ENCODE measurements at regions not wholly inside any gene's neighbourhood (a gene's known extent, or its start where the extent isn't known, plus 50 kb on each side); places are given as distances from the start of the nearest gene placed in this dataset.

DNA sequence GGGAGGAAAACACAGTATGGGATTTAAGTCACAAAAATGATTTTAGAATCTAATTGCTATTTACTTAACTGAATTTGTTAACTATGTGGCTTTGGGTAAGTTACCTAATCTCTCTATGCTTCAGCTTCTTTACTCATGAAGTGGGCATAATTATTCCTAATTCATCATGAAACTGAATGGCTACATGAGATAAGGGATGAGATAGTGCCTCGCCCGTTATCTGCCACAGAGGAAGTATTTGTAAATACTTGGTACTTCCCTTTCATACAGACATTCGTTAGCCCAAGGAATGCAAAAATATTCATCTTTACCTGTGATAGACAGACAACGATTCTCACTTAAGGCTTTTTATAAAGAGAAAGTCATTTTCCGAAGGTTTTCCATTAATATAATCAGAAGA is 221.2 kb upstream of the BLID start:
- Mint-ChIP-seq H3K27ac (no peak overlapping the region), H3K4me1 (no peaks in the 10 kb centered on the region), H3K27me3 (no peaks in the 10 kb centered on the region), H3K36me3 (no peaks in the 10 kb centered on the region), H3K4me3 (no peak overlapping the region), H3K9me3 (ENCODE audit: low read depth) (no peaks in the 10 kb centered on the region)
- ATAC-seq (no peak), DNase-seq (no peak)
- CTCF ChIA-PET = no interaction called here

GRCh38 chr11:122336706-122337105 is 220.7 kb upstream of the BLID start:
- ATAC-seq = no peak
- DNase-seq = no peak
- no peak overlapping the region for H3K4me3 Mint-ChIP-seq
- CTCF ChIA-PET = no interaction called here
- no peaks in the 10 kb centered on the region for H3K27me3 Mint-ChIP-seq
- no peaks in the 10 kb centered on the region for H3K4me1 Mint-ChIP-seq
- H3K36me3 Mint-ChIP-seq = no peaks in the 10 kb centered on the region
- H3K27ac Mint-ChIP-seq = no peak overlapping the region
- H3K9me3 Mint-ChIP-seq (ENCODE audit: low read depth) = no peaks in the 10 kb centered on the region

DNA sequence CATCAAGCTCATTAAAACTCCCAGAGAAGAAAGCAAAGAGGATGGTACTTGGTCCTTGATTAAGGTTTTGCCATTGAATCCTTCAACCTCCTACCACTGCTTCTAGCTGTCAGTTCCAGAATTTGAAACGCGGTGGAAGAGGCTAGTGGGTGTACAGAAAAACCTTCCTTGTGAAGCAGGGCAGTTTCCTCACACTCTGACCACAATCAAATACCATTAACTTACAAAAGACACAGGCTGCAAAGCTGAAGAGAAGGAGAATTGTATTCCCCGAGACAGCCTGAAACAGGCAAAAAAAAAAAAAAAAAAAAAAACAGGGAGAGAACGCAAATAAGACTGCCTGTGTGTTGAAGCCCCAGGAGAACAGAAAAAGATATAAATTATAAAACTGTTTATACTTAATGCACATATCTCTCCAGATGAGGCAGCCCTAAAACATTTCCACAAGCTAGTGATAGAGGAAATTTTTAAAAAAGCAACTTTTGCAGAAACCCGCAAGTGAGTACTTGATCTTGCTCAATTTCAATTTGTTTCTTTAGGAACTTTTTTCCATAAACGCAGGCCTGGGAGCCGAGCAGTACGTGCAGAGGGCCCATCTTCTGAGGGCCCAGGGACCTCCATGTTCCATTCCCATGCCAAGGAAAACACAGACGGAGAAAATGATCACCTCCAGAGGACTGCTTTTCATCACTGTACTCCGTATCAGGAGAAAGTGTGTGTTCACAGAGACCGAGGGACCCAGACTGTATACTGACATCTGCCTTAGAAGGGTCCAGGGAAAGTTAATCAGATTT is 218.7 kb upstream of the BLID start:
- CTCF ChIA-PET = no interaction called here
- DNase-seq = no peak
- no peak for ATAC-seq
- Mint-ChIP-seq H3K27ac (no peak overlapping the region), H3K27me3 (no peaks in the 10 kb centered on the region), H3K4me1 (no peaks in the 10 kb centered on the region), H3K36me3 (no peaks in the 10 kb centered on the region), H3K9me3 (ENCODE audit: low read depth) (no peaks in the 10 kb centered on the region), H3K4me3 (no peak overlapping the region)

- no peaks in the 10 kb centered on the region for H3K9me3 Mint-ChIP-seq (ENCODE audit: low read depth)
- CTCF ChIA-PET = no interaction called here
- no peaks in the 10 kb centered on the region for H3K27me3 Mint-ChIP-seq
- DNase-seq (no peak), ATAC-seq (no peak)
- H3K4me3 Mint-ChIP-seq = no peak overlapping the region
- no peaks in the 10 kb centered on the region for H3K36me3 Mint-ChIP-seq
- H3K4me1 Mint-ChIP-seq = no peaks in the 10 kb centered on the region
- H3K27ac Mint-ChIP-seq = no peak overlapping the region
These were observed 217.5 kb upstream of the BLID start for GRCh38 chr11:122333467-122333866.

GRCh38 chr11:122331079-122331478 is 215.1 kb upstream of the BLID start:
- CTCF ChIA-PET = no interaction called here
- H3K9me3 Mint-ChIP-seq (ENCODE audit: low read depth) = no peaks in the 10 kb centered on the region

GRCh38 chr11:122330279-122330965 is 214.4 kb upstream of the BLID start:
- ATAC-seq (no peak), DNase-seq (no peak)
- H3K9me3 Mint-ChIP-seq (ENCODE audit: low read depth) = no peaks in the 10 kb centered on the region
- CTCF ChIA-PET = no interaction called here
- H3K36me3 Mint-ChIP-seq = no peaks in the 10 kb centered on the region
- no peak overlapping the region for H3K4me3 Mint-ChIP-seq
- H3K27me3 Mint-ChIP-seq = no peaks in the 10 kb centered on the region
- no peak overlapping the region for H3K27ac Mint-ChIP-seq
- H3K4me1 Mint-ChIP-seq = no peaks in the 10 kb centered on the region

More at GRCh38 chr11:122331079-122331478, 215.1 kb upstream of the BLID start:
- no peak for ATAC-seq
- no peaks in the 10 kb centered on the region for H3K36me3 Mint-ChIP-seq
- H3K4me1 Mint-ChIP-seq = no peaks in the 10 kb centered on the region
- H3K27ac Mint-ChIP-seq = no peak overlapping the region
- no peaks in the 10 kb centered on the region for H3K27me3 Mint-ChIP-seq
- no peak for DNase-seq
- H3K4me3 Mint-ChIP-seq = no peak overlapping the region

DNA sequence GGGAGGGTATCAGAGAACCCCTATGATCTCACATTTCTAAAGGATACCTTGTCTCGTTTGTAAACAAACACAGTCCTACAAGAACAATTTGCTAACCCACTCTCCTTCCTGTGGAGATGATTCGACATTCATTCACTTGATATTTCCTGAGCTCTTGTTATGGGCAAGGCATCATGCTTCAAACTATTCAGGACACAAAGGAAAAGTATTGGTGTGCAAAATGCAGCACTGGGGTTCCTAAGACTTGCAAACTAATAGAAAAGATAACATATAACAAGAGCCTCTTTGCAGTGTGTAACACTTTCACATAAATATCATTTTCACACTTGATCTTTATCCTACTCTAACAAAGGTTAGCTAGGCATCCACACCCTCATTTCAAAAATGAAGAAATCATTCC is 211.5 kb upstream of the BLID start:
- Mint-ChIP-seq H3K4me3 (no peak overlapping the region), H3K36me3 (no peaks in the 10 kb centered on the region), H3K27me3 (no peaks in the 10 kb centered on the region), H3K27ac (no peak overlapping the region), H3K9me3 (ENCODE audit: low read depth) (no peaks in the 10 kb centered on the region), H3K4me1 (no peaks in the 10 kb centered on the region)
- DNase-seq = no peak
- no peak for ATAC-seq
- CTCF ChIA-PET = no interaction called here

GRCh38 chr11:122323754-122324421 is 207.9 kb upstream of the BLID start:
- no peak for ATAC-seq
- no peaks in the 10 kb centered on the region for H3K36me3 Mint-ChIP-seq

DNA sequence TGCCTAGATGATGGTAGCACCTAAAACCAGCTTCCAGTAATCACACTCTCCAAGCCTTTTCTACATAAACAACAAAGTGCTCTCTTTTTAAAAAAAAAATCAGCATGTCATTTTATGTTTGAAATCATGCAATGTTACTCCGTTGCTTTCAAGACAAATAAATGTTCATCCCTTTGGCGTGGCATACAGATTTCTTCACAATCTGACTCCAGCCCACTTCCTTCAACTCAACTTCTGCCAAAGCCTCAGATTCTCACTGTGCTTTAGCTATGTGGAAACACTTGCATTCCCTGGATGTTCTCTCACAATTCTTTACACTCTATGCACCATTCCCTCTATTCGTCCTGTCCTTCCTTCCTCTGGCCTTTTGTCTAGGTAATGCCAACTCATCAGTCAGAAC is 206.3 kb upstream of the BLID start:
- CTCF ChIA-PET = no interaction called here
- Mint-ChIP-seq H3K4me1 (no peaks in the 10 kb centered on the region), H3K27me3 (no peaks in the 10 kb centered on the region), H3K36me3 (no peaks in the 10 kb centered on the region), H3K9me3 (ENCODE audit: low read depth) (no peaks in the 10 kb centered on the region), H3K4me3 (no peak overlapping the region), H3K27ac (no peak overlapping the region)
- no peak for DNase-seq
- no peak for ATAC-seq

More at GRCh38 chr11:122323754-122324421, 207.9 kb upstream of the BLID start:
- no peak for DNase-seq
- Mint-ChIP-seq H3K27ac (no peak overlapping the region), H3K9me3 (ENCODE audit: low read depth) (no peaks in the 10 kb centered on the region), H3K27me3 (no peaks in the 10 kb centered on the region), H3K4me3 (no peak overlapping the region), H3K4me1 (no peaks in the 10 kb centered on the region)
- CTCF ChIA-PET = no interaction called here

DNA sequence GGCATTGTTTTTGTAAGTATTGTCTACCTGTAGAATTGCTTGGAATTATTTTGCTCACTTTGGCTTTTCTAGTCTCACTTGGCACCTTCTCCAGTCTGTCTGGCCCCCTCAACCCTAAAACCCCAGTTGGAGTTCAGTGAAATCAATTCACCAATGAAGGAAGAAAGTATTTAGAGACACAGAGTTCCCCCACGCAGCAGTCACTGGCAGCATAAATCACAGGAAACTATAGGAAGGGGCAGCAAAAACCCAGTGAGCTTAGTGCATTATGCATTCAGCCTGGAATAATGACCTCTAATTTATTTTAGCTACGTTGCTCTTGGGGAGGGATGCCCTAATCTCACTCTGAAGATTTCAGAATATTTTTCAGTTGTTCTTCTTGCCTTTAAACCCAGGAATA is 204.7 kb upstream of the BLID start:
- Mint-ChIP-seq H3K27ac (no peak overlapping the region), H3K27me3 (no peaks in the 10 kb centered on the region), H3K9me3 (ENCODE audit: low read depth) (no peaks in the 10 kb centered on the region), H3K36me3 (no peaks in the 10 kb centered on the region), H3K4me3 (no peak overlapping the region), H3K4me1 (no peaks in the 10 kb centered on the region)
- CTCF ChIA-PET = no interaction called here
- ATAC-seq (no peak), DNase-seq (no peak)

GRCh38 chr11:122319691-122320620 is 203.9 kb upstream of the BLID start:
- ATAC-seq = no peak
- H3K4me3 Mint-ChIP-seq = no peak overlapping the region
- CTCF ChIA-PET = no interaction called here
- no peaks in the 10 kb centered on the region for H3K27me3 Mint-ChIP-seq
- H3K4me1 Mint-ChIP-seq = no peaks in the 10 kb centered on the region
- no peak overlapping the region for H3K27ac Mint-ChIP-seq
- H3K9me3 Mint-ChIP-seq (ENCODE audit: low read depth) = no peaks in the 10 kb centered on the region
- DNase-seq = no peak
- no peaks in the 10 kb centered on the region for H3K36me3 Mint-ChIP-seq

DNA sequence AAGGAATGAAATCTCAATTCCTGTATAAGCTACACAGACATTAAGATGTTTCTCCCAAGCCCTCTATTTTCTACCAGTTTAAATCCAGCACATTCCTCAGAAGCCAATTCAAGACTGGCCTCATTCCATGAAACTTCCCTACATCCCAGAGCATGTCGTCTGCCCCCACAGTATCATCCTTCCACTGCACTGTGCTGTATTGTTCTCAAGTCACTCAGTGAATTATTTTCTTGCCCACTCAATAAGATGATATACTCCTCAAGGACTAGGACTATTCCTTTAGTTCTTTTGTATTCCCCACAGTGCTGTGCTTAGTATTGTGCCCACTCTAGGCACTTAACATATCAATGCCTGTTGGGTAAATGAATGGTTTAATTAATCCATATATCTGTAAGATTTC is 203.1 kb upstream of the BLID start:
- CTCF ChIA-PET = no interaction called here
- DNase-seq (no peak), ATAC-seq (no peak)
- Mint-ChIP-seq H3K4me3 (no peak overlapping the region), H3K36me3 (no peaks in the 10 kb centered on the region), H3K27ac (no peak overlapping the region), H3K4me1 (no peaks in the 10 kb centered on the region), H3K9me3 (ENCODE audit: low read depth) (no peaks in the 10 kb centered on the region), H3K27me3 (no peaks in the 10 kb centered on the region)

- H3K9me3 Mint-ChIP-seq (ENCODE audit: low read depth) = no peaks in the 10 kb centered on the region
- no peaks in the 10 kb centered on the region for H3K27me3 Mint-ChIP-seq
- no peak for ATAC-seq
- CTCF ChIA-PET = no interaction called here
- H3K36me3 Mint-ChIP-seq = no peaks in the 10 kb centered on the region
- no peaks in the 10 kb centered on the region for H3K4me1 Mint-ChIP-seq
- no peak overlapping the region for H3K4me3 Mint-ChIP-seq
- no peak for DNase-seq
- no peak overlapping the region for H3K27ac Mint-ChIP-seq
These were observed 201.3 kb upstream of the BLID start for GRCh38 chr11:122317305-122317704.

Data from activated CD8-positive, alpha-beta memory T cell treated with anti-CD3 and anti-CD28 coated beads, Interleukin-2, amount 10 ng/mL, durations not matched to agents 7 days and 5 days (primary cell).